NCI-H69 (cell line): ENCODE measurements at regions not wholly inside any gene's neighbourhood (a gene's known extent, or its start where the extent isn't known, plus 50 kb on each side); places are given as distances from the start of the nearest gene placed in this dataset.
"Not testable (repeated sequence)": the region's sequence is repeated elsewhere in the genome, so short reads cannot be mapped to it uniquely, and the experiment has no call there.

Experiments
- DNase-seq: peaks from one replicate; lab custom pipeline; 2025; lab: John Stamatoyannopoulos, UW

- DNase-seq: peak; percentile 36
Measured at GRCh38 chr2:42999391-42999841, 207.0 kb upstream of the HAAO start.

- no peak for DNase-seq
Measured at GRCh38 chr2:42998721-42999120, 206.3 kb upstream of the HAAO start.

- no peak for DNase-seq
Measured at GRCh38 chr2:42996528-42996927, 204.1 kb upstream of the HAAO start.

- no peak for DNase-seq
Measured at GRCh38 chr2:42995752-42996422, 203.5 kb upstream of the HAAO start.

GRCh38 chr2:42989283-42990081, 197.1 kb upstream of the HAAO start:
- not testable (repeated sequence) for DNase-seq

GRCh38 chr2:42988055-42988454, 195.7 kb upstream of the HAAO start:
- not testable (repeated sequence) for DNase-seq

- DNase-seq: no peak
Measured at GRCh38 chr2:42987112-42987922, 194.9 kb upstream of the HAAO start.

GRCh38 chr2:42984617-42985016, 192.2 kb upstream of the HAAO start:
- peak; percentile 36 for DNase-seq

- DNase-seq: no peak
Measured at GRCh38 chr2:42984081-42984480, 191.7 kb upstream of the HAAO start.

GRCh38 chr2:42980764-42981416, 188.5 kb upstream of the HAAO start:
- no peak for DNase-seq

- no peak for DNase-seq
Measured at GRCh38 chr2:42979870-42980763, 187.7 kb upstream of the HAAO start.

GRCh38 chr2:42979416-42979869, 187.1 kb upstream of the HAAO start:
- no peak for DNase-seq

GRCh38 chr2:42978887-42979415, 186.6 kb upstream of the HAAO start:
- DNase-seq: no peak

- DNase-seq: no peak
Measured at GRCh38 chr2:42978175-42978886, 185.9 kb upstream of the HAAO start.

- DNase-seq: no peak
Measured at GRCh38 chr2:42977270-42978174, 185.1 kb upstream of the HAAO start.

GRCh38 chr2:42976351-42976750, 184.0 kb upstream of the HAAO start:
- no peak for DNase-seq

- peak; percentile 53 for DNase-seq
Measured at GRCh38 chr2:42974721-42975717, 182.6 kb upstream of the HAAO start.
